HG02981 (cell line): ENCODE measurements at regions not wholly inside any gene's neighbourhood (a gene's known extent, or its start where the extent isn't known, plus 50 kb on each side); places are given as distances from the start of the nearest gene placed in this dataset.
A peak's percentile ranks its signal among the peaks of the same experiment; 100 is the strongest.
"Not testable (repeated sequence)": the region's sequence is repeated elsewhere in the genome, so short reads cannot be mapped to it uniquely, and the experiment has no call there.

Experiments
- ATAC-seq: cut with Tn5 transposase; IDR thresholded peaks from one replicate; pipeline ENCODE4 v1.9.1; 2021; ENCODE audit warnings: mild to moderate bottlenecking, moderate library complexity; ENCODE audit not compliant: unreplicated experiment

- ATAC-seq, result no peak
These were observed 85.7 kb upstream of the RALGPS2 start for GRCh38 chr1:178639326-178639725.

GRCh38 chr1:178642282-178642681 is 82.8 kb upstream of the RALGPS2 start:
- ATAC-seq, result no peak

GRCh38 chr1:178643349-178643748 is 81.7 kb upstream of the RALGPS2 start:
- no peak for ATAC-seq

GRCh38 chr1:178643831-178644230 is 81.2 kb upstream of the RALGPS2 start:
- no peak for ATAC-seq

- ATAC-seq, result no peak
These were observed 80.5 kb upstream of the RALGPS2 start for GRCh38 chr1:178644308-178645120.

- ATAC-seq, result no peak
These were observed 79.8 kb upstream of the RALGPS2 start for GRCh38 chr1:178645157-178645807.

- no peak for ATAC-seq
These were observed 79.2 kb upstream of the RALGPS2 start for GRCh38 chr1:178645808-178646200.

GRCh38 chr1:178646821-178647220 is 78.2 kb upstream of the RALGPS2 start:
- no peak for ATAC-seq

- no peak for ATAC-seq
These were observed 76.9 kb upstream of the RALGPS2 start for GRCh38 chr1:178648151-178648550.

GRCh38 chr1:178649582-178650350 is 75.3 kb upstream of the RALGPS2 start:
- ATAC-seq, result no peak

- no peak for ATAC-seq
These were observed 74.0 kb upstream of the RALGPS2 start for GRCh38 chr1:178650934-178651511.

GRCh38 chr1:178651742-178652141 is 73.3 kb upstream of the RALGPS2 start:
- no peak for ATAC-seq

GRCh38 chr1:178652506-178653490 is 72.2 kb upstream of the RALGPS2 start:
- no peak for ATAC-seq

GRCh38 chr1:178659789-178660208 is 65.2 kb upstream of the RALGPS2 start:
- peak; percentile 58 for ATAC-seq

- ATAC-seq, result no peak
These were observed 64.6 kb upstream of the RALGPS2 start for GRCh38 chr1:178660461-178660860.

- ATAC-seq, result peak; percentile 81
These were observed 60.8 kb upstream of the RALGPS2 start for GRCh38 chr1:178664278-178664677.

GRCh38 chr1:178665579-178665978 is 59.5 kb upstream of the RALGPS2 start:
- ATAC-seq, result no peak

- ATAC-seq, result not testable (repeated sequence)
These were observed 58.2 kb upstream of the RALGPS2 start for GRCh38 chr1:178666891-178667290.

- ATAC-seq, result no peak
These were observed 52.6 kb upstream of the RALGPS2 start for GRCh38 chr1:178672434-178672833.

GRCh38 chr1:178674559-178674958 is 50.5 kb upstream of the RALGPS2 start:
- not testable (repeated sequence) for ATAC-seq
